C4-2B (cell line): ENCODE measurements at regions not wholly inside any gene's neighbourhood (a gene's known extent, or its start where the extent isn't known, plus 50 kb on each side); places are given as distances from the start of the nearest gene placed in this dataset.

ENCODE experiments used
- CTCF ChIP-seq: fragments of 450-650 bp; conservative IDR thresholded peaks from 2 replicates; pipeline ENCODE4 v1.5.1; 2017; ENCODE audit warnings: mild to moderate bottlenecking
- ZFX ChIP-seq: fragments of 450-650 bp; IDR thresholded peaks from 2 replicates; pipeline ENCODE4 v1.6.1; 2017

GRCh38 chr17:73956169-73956568 is 247.3 kb upstream of the RPL38 start:
- TF ChIP-seq CTCF: no peak
- TF ChIP-seq ZFX: no peak
